Keratinocyte (primary cell): ENCODE measurements at regions not wholly inside any gene's neighbourhood (a gene's known extent, or its start where the extent isn't known, plus 50 kb on each side); places are given as distances from the start of the nearest gene placed in this dataset.

Experiments used
- DNase-seq: peaks from one replicate; pipeline ENCODE4 v3.0.0-alpha.2; 2011; ENCODE audit warnings: low read depth, missing footprints, low spot score
- FAIRE-seq: peaks from 2 replicates; lab custom pipeline; 2011; peaks lifted over from hg19 to GRCh38; lab: Jason Lieb, UNC
- H2AFZ ChIP-seq: 2 replicates; pipeline ENCODE4 v1.6.0; 2012; ENCODE audit warnings: low read length, control low read depth, inconsistent platforms; ENCODE audit not compliant: control insufficient read depth
- H3K27ac ChIP-seq: 2 replicates; pipeline ENCODE4 v1.5.1; 2011; ENCODE audit warnings: low read length; ENCODE audit not compliant: control insufficient read depth, insufficient read depth
- H3K27me3 ChIP-seq: 3 replicates; pipeline ENCODE4 v1.6.0; 2011; ENCODE audit warnings: low read length; ENCODE audit not compliant: control insufficient read depth, insufficient read depth; ENCODE audit errors: extremely low read depth
- H3K36me3 ChIP-seq, 2 experiments: 2 replicates in 1 of 2; 3 replicates in 1 of 2; pipeline ENCODE4 v1.5.1; 2011; ENCODE audit warnings: low read length in 2 of 2, mild to moderate bottlenecking in 1 of 2; ENCODE audit not compliant: control insufficient read depth in 2 of 2, insufficient read depth in 2 of 2; ENCODE audit errors: extremely low read depth in 1 of 2
- H3K4me1 ChIP-seq: 3 replicates; pipeline ENCODE4 v1.5.1; 2011; ENCODE audit warnings: low read length; ENCODE audit not compliant: control insufficient read depth, insufficient read depth; ENCODE audit errors: extremely low read depth
- H3K4me2 ChIP-seq: 3 replicates; pipeline ENCODE4 v1.6.0; 2011; ENCODE audit warnings: low read depth, low read length; ENCODE audit not compliant: control insufficient read depth, insufficient read depth; ENCODE audit errors: extremely low read depth
- H3K4me3 ChIP-seq, 3 experiments: fragments of 200-600 bp in 1 of 3; sonication (generic) in 1 of 3; 2 replicates in 2 of 3; 3 replicates in 1 of 3; pipeline ENCODE4 v1.5.1; 2011 to 2016; ENCODE audit warnings: low read length in 3 of 3, mild to moderate bottlenecking in 3 of 3, control low read depth in 2 of 3, inconsistent platforms in 1 of 3, low read depth in 1 of 3, mixed read lengths in 1 of 3, mixed run types in 1 of 3, moderate library complexity in 1 of 3; ENCODE audit not compliant: control insufficient read depth in 2 of 3, insufficient read depth in 2 of 3; ENCODE audit errors: extremely low read depth in 1 of 3
- H3K79me2 ChIP-seq: 2 replicates; pipeline ENCODE4 v1.6.0; 2012; ENCODE audit warnings: low read length; ENCODE audit not compliant: control insufficient read depth, insufficient read depth
- H3K9ac ChIP-seq: 3 replicates; pipeline ENCODE4 v1.6.0; 2011; ENCODE audit warnings: low read length; ENCODE audit not compliant: control insufficient read depth, insufficient read depth; ENCODE audit errors: extremely low read depth
- H3K9me1 ChIP-seq: 3 replicates; pipeline ENCODE4 v1.6.0; 2011; ENCODE audit warnings: low read length; ENCODE audit not compliant: control insufficient read depth, insufficient read depth; ENCODE audit errors: extremely low read depth
- H3K9me3 ChIP-seq: 2 replicates; pipeline ENCODE4 v1.5.1; 2012; ENCODE audit warnings: low read depth, low read length; ENCODE audit not compliant: control insufficient read depth
- H4K20me1 ChIP-seq: 3 replicates; pipeline ENCODE4 v1.6.0; 2011; ENCODE audit warnings: low read length; ENCODE audit not compliant: control insufficient read depth, insufficient read depth; ENCODE audit errors: extremely low read depth
- CTCF ChIP-seq, 3 experiments: IDR thresholded peaks in 1 of 3; conservative IDR thresholded peaks in 1 of 3; optimal IDR thresholded peaks in 1 of 3; 2 replicates in 2 of 3; 3 replicates in 1 of 3; pipeline versions ENCODE3 to v1.5.1; 2011; ENCODE audit warnings: low read length in 3 of 3, mild to moderate bottlenecking in 3 of 3, moderate library complexity in 2 of 3, control low read depth in 1 of 3, inconsistent platforms in 1 of 3; ENCODE audit not compliant: insufficient read depth in 2 of 3; ENCODE audit errors: extremely low read depth in 1 of 3
- EZH2 ChIP-seq: IDR thresholded peaks from one replicate; pipeline ENCODE4 v1.6.1; 2012; ENCODE audit warnings: inconsistent platforms, mild to moderate bottlenecking, low read length, moderate library complexity
- dilution Hi-C: fragments of 300-500 bp; cut with MboI; formaldehyde crosslinking; loops from one replicate; pipeline ENCODE4 v1.7.0; 2020; ENCODE audit warnings: low sequenced_read_pairs; ENCODE audit not compliant: extremely low pct_ligation_motif_present

DNA sequence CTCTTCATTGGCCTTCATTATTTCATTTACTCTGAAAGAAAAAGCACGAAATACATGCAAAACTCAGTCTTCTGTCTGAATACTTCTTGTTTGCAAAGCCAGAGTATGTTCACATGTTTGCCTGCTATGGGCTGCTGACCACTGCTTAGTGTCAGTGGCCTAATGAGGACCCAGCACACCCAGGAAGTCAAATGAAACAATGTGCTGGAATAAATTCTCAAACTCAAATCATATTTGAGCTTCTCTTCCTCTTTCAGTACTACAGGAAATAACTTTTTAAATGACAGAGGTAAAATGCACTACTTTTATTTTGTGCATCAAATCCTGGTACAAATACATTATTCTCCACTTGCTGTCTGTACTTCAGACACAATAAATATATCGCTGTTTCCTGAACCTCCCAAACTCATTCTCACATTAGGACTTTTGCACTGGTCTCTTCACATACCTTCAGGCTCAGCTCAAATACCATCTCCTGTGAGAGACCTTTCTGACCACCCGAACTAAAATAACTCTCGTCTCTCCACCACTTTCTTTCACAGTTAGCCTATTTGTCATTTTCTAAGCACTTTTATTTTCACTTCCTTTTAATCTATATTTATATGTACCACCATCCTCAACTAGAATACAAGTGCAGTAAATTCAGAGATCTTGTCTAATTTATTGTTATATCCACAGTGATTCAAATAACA lies 176.8 kb downstream of the TUSC7 start:
- Histone ChIP-seq H3K79me2 (no peaks in the 10 kb centered on the region), H3K4me3 (no peak overlapping the region), H3K4me2 (no peak overlapping the region), H2AFZ (no peak overlapping the region), H3K27me3 (no peaks in the 10 kb centered on the region), H3K9me3 (no peaks in the 10 kb centered on the region), H3K9ac (no peak overlapping the region), H3K9me1 (no peaks in the 10 kb centered on the region), H3K36me3 (no peaks in the 10 kb centered on the region), H3K27ac (no peak overlapping the region), H4K20me1 (no peaks in the 10 kb centered on the region), H3K4me1 (no peaks in the 10 kb centered on the region)
- TF ChIP-seq EZH2 = no peak
- no peak for TF ChIP-seq CTCF (optimal IDR thresholded peaks at IDR 0.05 in 1 of 3, IDR thresholded peaks at IDR 0.05 in 1 of 3, conservative IDR thresholded peaks at IDR 0.05 in 1 of 3; ENCODE audit: extremely low read depth in 1 of 3, insufficient read depth in 2 of 3, low read length in 3 of 3)
- DNase-seq (no peak), FAIRE-seq (no peak)
- dilution Hi-C loops = no loop called here

DNA sequence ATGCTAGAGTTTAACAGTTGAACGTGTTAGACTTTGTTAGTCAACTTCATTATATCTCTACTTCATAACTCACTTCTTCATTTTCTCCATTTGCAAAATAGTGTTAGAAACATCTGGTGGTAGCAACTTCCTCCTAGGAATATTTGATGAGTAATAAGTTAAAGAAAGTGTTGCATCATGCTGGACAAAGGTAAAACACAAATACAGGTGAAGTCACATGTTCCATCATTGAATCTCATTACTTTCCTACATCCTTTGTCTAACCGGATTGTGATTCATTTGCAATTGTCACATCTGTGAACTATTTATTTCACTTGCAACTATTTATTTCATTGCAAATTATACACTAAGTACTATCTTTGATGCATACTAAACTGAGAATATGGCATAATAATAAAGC lies 186.5 kb downstream of the TUSC7 start:
- H3K36me3 ChIP-seq = no peaks in the 10 kb centered on the region
- H3K27ac ChIP-seq = no peak overlapping the region
- H3K9ac ChIP-seq = no peak overlapping the region
- H3K4me2 ChIP-seq = no peak overlapping the region
- no peaks in the 10 kb centered on the region for H3K79me2 ChIP-seq
- FAIRE-seq (no peak), DNase-seq (no peak)
- H3K9me1 ChIP-seq = no peaks in the 10 kb centered on the region
- TF ChIP-seq CTCF (optimal IDR thresholded peaks at IDR 0.05 in 1 of 3, IDR thresholded peaks at IDR 0.05 in 1 of 3, conservative IDR thresholded peaks at IDR 0.05 in 1 of 3; ENCODE audit: extremely low read depth in 1 of 3, insufficient read depth in 2 of 3, low read length in 3 of 3) (no peak), EZH2 (no peak)
- no peaks in the 10 kb centered on the region for H4K20me1 ChIP-seq
- H3K4me3 ChIP-seq = no peak overlapping the region
- dilution Hi-C loops = no loop called here
- H3K9me3 ChIP-seq = no peaks in the 10 kb centered on the region
- H3K4me1 ChIP-seq = no peaks in the 10 kb centered on the region
- no peak overlapping the region for H2AFZ ChIP-seq
- H3K27me3 ChIP-seq = no peaks in the 10 kb centered on the region
